A549 (cell line): ENCODE measurements at regions not wholly inside any gene's neighbourhood (a gene's known extent, or its start where the extent isn't known, plus 50 kb on each side); places are given as distances from the start of the nearest gene placed in this dataset.

ENCODE experiments used
- ATAC-seq, 2 experiments: fragments of 200-7000 bp in 1 of 2; fragments of >200 bp in 1 of 2; cut with Nextera tagmentation in 1 of 2; cut with Tn5 transposase in 1 of 2; 3 replicates each; pipeline versions ENCODE4 v1.8.0 to v1.9.1; 2018 to 2020; ENCODE audit warnings: mild to moderate bottlenecking in 1 of 2, moderate library complexity in 1 of 2
- CTCF ChIA-PET: fragments of 300-600 bp; sonication (Branson Sonifier 250); formaldehyde crosslinking; extraction: SDS; loops from one replicate; lab custom pipeline; 2021; ENCODE audit warnings: antibody characterized with exemption, inconsistent platforms; lab: Yijun Ruan, JAX
- POLR2A ChIA-PET: fragments of 350-600 bp; formaldehyde crosslinking; extraction: SDS; loops from one replicate; lab custom pipeline; 2021; ENCODE audit warnings: antibody characterized with exemption, inconsistent platforms; lab: Yijun Ruan, JAX
- DNase-seq, 2 experiments: peaks; one replicate each; pipeline versions ENCODE4 v3.0.0 to v3.0.0-alpha.2; 2011 to 2016; ENCODE audit warnings: low read depth in 1 of 2, low spot score in 1 of 2
- FAIRE-seq: peaks from 2 replicates; lab custom pipeline; 2011; peaks lifted over from hg19 to GRCh38; lab: Jason Lieb, UNC
- H3K27ac ChIP-seq, 2 experiments: fragments of >200 bp; sonication (Bioruptor Twin); formaldehyde crosslinking; 3 replicates each; pipeline ENCODE4 v1.5.1; 2016 to 2017
- H3K4me1 ChIP-seq: fragments of >200 bp; sonication (Bioruptor Twin); formaldehyde crosslinking; 3 replicates; pipeline ENCODE4 v1.6.1; 2016
- H3K4me2 ChIP-seq: fragments of >200 bp; sonication (Bioruptor Twin); formaldehyde crosslinking; 3 replicates; pipeline ENCODE4 v1.6.1; 2016
- H3K4me3 ChIP-seq: fragments of >200 bp; sonication (Bioruptor Twin); formaldehyde crosslinking; 3 replicates; pipeline ENCODE4 v1.5.1; 2016
- H3K9me3 ChIP-seq: fragments of >200 bp; sonication (Bioruptor Twin); formaldehyde crosslinking; 3 replicates; pipeline ENCODE4 v1.6.1; 2016
- BHLHE40 ChIP-seq: IDR thresholded peaks from 2 replicates; pipeline ENCODE4 v1.6.1; 2012; ENCODE audit warnings: low read depth, low read length, inconsistent platforms
- CEBPB ChIP-seq, 2 experiments: fragments of >200 bp in 1 of 2; sonication (Bioruptor Twin) in 1 of 2; formaldehyde crosslinking in 1 of 2; IDR thresholded peaks; 2 replicates each; pipeline ENCODE4 v1.6.1; 2012 to 2016
- CHD2 ChIP-seq: fragments of 150-350 bp; IDR thresholded peaks from 2 replicates; pipeline ENCODE4 v1.6.1; 2014; ENCODE audit warnings: low read length; ENCODE audit not compliant: partially characterized antibody
- CHD4 ChIP-seq: fragments of 200-600 bp; sonication (generic); IDR thresholded peaks from 2 replicates; pipeline ENCODE4 v1.6.1; 2016; ENCODE audit warnings: antibody characterized with exemption, mild to moderate bottlenecking, borderline replicate concordance
- EHF ChIP-seq: fragments of 250-450 bp; sonication (Bioruptor Pico); IDR thresholded peaks from 2 replicates; pipeline ENCODE4 v1.5.0; 2020; ENCODE audit warnings: mild to moderate bottlenecking
- ESRRA ChIP-seq: fragments of 150-350 bp; IDR thresholded peaks from 2 replicates; pipeline ENCODE4 v1.6.1; 2014; ENCODE audit warnings: mild to moderate bottlenecking, low read length, borderline replicate concordance
- GATA3 ChIP-seq: IDR thresholded peaks from 2 replicates; pipeline ENCODE4 v1.6.1; 2012; ENCODE audit warnings: borderline replicate concordance
- HDAC2 ChIP-seq: fragments of 200-600 bp; sonication (generic); IDR thresholded peaks from 2 replicates; pipeline ENCODE4 v1.6.1; 2016
- HOXA7 ChIP-seq: fragments of 250-450 bp; sonication (Bioruptor Pico); IDR thresholded peaks from 2 replicates; pipeline ENCODE4 v1.5.0; 2020; ENCODE audit warnings: mild to moderate bottlenecking, moderate library complexity
- JUN ChIP-seq, 2 experiments: fragments of >200 bp; sonication (Bioruptor Twin); formaldehyde crosslinking; IDR thresholded peaks; 2 replicates in 1 of 2; 3 replicates in 1 of 2; pipeline ENCODE4 v1.6.1; 2016 to 2017
- JUNB ChIP-seq: fragments of >200 bp; sonication (Bioruptor Twin); formaldehyde crosslinking; IDR thresholded peaks from 2 replicates; pipeline ENCODE4 v1.6.1; 2016
- KDM5A ChIP-seq: fragments of 200-600 bp; sonication (generic); IDR thresholded peaks from 2 replicates; pipeline ENCODE4 v1.6.1; 2016; ENCODE audit warnings: antibody characterized with exemption, mild to moderate bottlenecking
- NPAS2 ChIP-seq: fragments of 250-450 bp; sonication (Bioruptor Pico); IDR thresholded peaks from 2 replicates; pipeline ENCODE4 v1.8.0; 2022; ENCODE audit warnings: mild to moderate bottlenecking, moderate library complexity, borderline replicate concordance
- NR3C1 ChIP-seq: fragments of >200 bp; sonication (Bioruptor Twin); formaldehyde crosslinking; IDR thresholded peaks from 3 replicates; pipeline ENCODE4 v1.6.1; 2017
- POLR2A ChIP-seq: IDR thresholded peaks from 2 replicates; pipeline ENCODE4 v1.6.1; 2012; ENCODE audit warnings: mild to moderate bottlenecking, low read length
- POLR2AphosphoS2 ChIP-seq: conservative IDR thresholded peaks from 2 replicates; pipeline ENCODE4 v1.6.1; 2012; ENCODE audit warnings: low read length, improper control_type of control experiment, inconsistent platforms
- RAD21 ChIP-seq, 2 experiments: fragments of >200 bp in 1 of 2; sonication (Bioruptor Twin) in 1 of 2; formaldehyde crosslinking in 1 of 2; IDR thresholded peaks in 1 of 2; conservative IDR thresholded peaks in 1 of 2; 2 replicates in 1 of 2; 3 replicates in 1 of 2; pipeline ENCODE4 v1.6.1; 2012 to 2018; ENCODE audit warnings: inconsistent platforms in 1 of 2
- RARB ChIP-seq: fragments of 250-450 bp; sonication (Bioruptor Pico); IDR thresholded peaks from 2 replicates; pipeline ENCODE4 v1.8.0; 2021; ENCODE audit warnings: mild to moderate bottlenecking, moderate library complexity
- RCOR1 ChIP-seq: fragments of 150-350 bp; IDR thresholded peaks from 2 replicates; pipeline ENCODE4 v1.6.1; 2014; ENCODE audit warnings: antibody characterized with exemption, low read length, low read depth
- SREBF2 ChIP-seq: fragments of 450-650 bp; IDR thresholded peaks from 2 replicates; pipeline ENCODE4 v1.6.1; 2014; ENCODE audit warnings: mild to moderate bottlenecking, moderate library complexity
- ZC3H11A ChIP-seq: fragments of 450-650 bp; IDR thresholded peaks from 2 replicates; pipeline ENCODE4 v1.6.1; 2014; ENCODE audit warnings: antibody characterized with exemption, mild to moderate bottlenecking
- ZFP36 ChIP-seq: fragments of 450-650 bp; IDR thresholded peaks from 2 replicates; pipeline ENCODE4 v1.6.1; 2014; ENCODE audit warnings: borderline replicate concordance; ENCODE audit not compliant: partially characterized antibody
- ZNF302 ChIP-seq: fragments of 250-450 bp; sonication (Bioruptor Pico); IDR thresholded peaks from 2 replicates; pipeline ENCODE4 v1.9.0; 2021; ENCODE audit warnings: inconsistent platforms, mild to moderate bottlenecking, moderate library complexity
- ZSCAN20 ChIP-seq: fragments of 250-450 bp; sonication (Bioruptor Pico); IDR thresholded peaks from 2 replicates; pipeline ENCODE4 v1.8.0; 2022; ENCODE audit warnings: mild to moderate bottlenecking, moderate library complexity
- WGBS: methylation state at CpG from one replicate; pipeline ENCODE4 v1.1.6; 2017; ENCODE audit errors: missing lambda C conversion rate; 5-methylcytosine and 5-hydroxymethylcytosine counted together
- TF ChIP-seq, protein P1 (sequence below): fragments of >200 bp; sonication (Bioruptor Twin); formaldehyde crosslinking; IDR thresholded peaks from 2 replicates; pipeline ENCODE4 v1.6.1; 2016
- TF ChIP-seq, protein P2 (sequence below): fragments of 450-650 bp; IDR thresholded peaks from 2 replicates; pipeline ENCODE4 v1.6.1; 2014; ENCODE audit warnings: antibody characterized with exemption
- TF ChIP-seq, protein P3 (sequence below): IDR thresholded peaks from 2 replicates; pipeline ENCODE4 v1.6.1; 2012
- TF ChIP-seq, protein P4 (sequence below): IDR thresholded peaks from 2 replicates; pipeline ENCODE4 v1.6.1; 2012; ENCODE audit warnings: low read depth, borderline replicate concordance
- TF ChIP-seq, protein P5 (sequence below): fragments of 250-450 bp; sonication (Bioruptor Pico); IDR thresholded peaks from 2 replicates; pipeline ENCODE4 v1.5.0; 2020; ENCODE audit warnings: low read depth, mild to moderate bottlenecking, moderate library complexity
- TF ChIP-seq, protein P6 (sequence below): fragments of 150-350 bp; IDR thresholded peaks from 2 replicates; pipeline ENCODE4 v1.6.1; 2014; ENCODE audit warnings: low read depth, mild to moderate bottlenecking, low read length
- TF ChIP-seq, protein P7 (sequence below): fragments of >200 bp; sonication (Bioruptor Twin); formaldehyde crosslinking; IDR thresholded peaks from 3 replicates; pipeline ENCODE4 v1.6.1; 2016

DNA sequence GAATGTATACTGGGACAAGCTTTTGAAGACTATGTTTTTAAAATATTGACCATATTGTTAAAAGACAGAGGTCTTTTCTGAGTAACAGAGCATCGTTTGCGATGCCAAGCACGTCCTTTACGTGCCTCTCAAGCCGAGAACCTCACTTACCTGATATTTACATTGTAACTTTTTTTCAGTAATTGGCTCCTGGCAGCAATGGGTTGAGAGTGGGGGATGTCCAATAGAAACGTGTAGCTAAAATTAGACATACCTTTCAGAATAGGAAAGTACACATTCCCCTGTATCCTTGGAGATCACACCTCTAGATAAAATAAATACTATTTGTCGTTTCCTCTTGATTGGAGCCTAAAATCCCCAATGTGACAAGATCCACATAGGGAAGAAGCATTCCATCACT lies 222.2 kb upstream of the RGS6 start:
- no peak overlapping the region for H3K27ac ChIP-seq
- no peak overlapping the region for H3K4me2 ChIP-seq
- TF ChIP-seq, protein P1, sequence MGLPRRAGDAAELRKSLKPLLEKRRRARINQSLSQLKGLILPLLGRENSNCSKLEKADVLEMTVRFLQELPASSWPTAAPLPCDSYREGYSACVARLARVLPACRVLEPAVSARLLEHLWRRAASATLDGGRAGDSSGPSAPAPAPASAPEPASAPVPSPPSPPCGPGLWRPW, result no peak
- TF ChIP-seq, protein P2, sequence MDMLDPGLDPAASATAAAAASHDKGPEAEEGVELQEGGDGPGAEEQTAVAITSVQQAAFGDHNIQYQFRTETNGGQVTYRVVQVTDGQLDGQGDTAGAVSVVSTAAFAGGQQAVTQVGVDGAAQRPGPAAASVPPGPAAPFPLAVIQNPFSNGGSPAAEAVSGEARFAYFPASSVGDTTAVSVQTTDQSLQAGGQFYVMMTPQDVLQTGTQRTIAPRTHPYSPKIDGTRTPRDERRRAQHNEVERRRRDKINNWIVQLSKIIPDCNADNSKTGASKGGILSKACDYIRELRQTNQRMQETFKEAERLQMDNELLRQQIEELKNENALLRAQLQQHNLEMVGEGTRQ, result no peak
- no peak for TF ChIP-seq EHF (CRISPR knock-in tag)
- no peak for TF ChIP-seq ZC3H11A
- TF ChIP-seq NPAS2, result no peak
- TF ChIP-seq, protein P3, sequence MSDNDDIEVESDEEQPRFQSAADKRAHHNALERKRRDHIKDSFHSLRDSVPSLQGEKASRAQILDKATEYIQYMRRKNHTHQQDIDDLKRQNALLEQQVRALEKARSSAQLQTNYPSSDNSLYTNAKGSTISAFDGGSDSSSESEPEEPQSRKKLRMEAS, result no peak
- TF ChIP-seq BHLHE40, result no peak
- TF ChIP-seq CHD4, result no peak
- TF ChIP-seq RCOR1, result no peak
- no peak for TF ChIP-seq CHD2
- no peak for TF ChIP-seq ZSCAN20
- TF ChIP-seq HDAC2, result no peak
- TF ChIP-seq ESRRA, result no peak
- TF ChIP-seq SREBF2, result no peak
- no peak for TF ChIP-seq HOXA7
- TF ChIP-seq, protein P4, sequence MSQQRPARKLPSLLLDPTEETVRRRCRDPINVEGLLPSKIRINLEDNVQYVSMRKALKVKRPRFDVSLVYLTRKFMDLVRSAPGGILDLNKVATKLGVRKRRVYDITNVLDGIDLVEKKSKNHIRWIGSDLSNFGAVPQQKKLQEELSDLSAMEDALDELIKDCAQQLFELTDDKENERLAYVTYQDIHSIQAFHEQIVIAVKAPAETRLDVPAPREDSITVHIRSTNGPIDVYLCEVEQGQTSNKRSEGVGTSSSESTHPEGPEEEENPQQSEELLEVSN, result no peak
- no peak for TF ChIP-seq ZFP36
- ChIA-PET CTCF (no interaction called here), POLR2A (no interaction called here)
- FAIRE-seq (no peak), ATAC-seq (no peak), DNase-seq (no peak)
- no peak overlapping the region for H3K4me3 ChIP-seq
- WGBS, result 77% methylated on average over 7 of the region's 7 CpGs
- no peaks in the 10 kb centered on the region for H3K4me1 ChIP-seq
- H3K9me3 ChIP-seq, result no peaks in the 10 kb centered on the region

DNA sequence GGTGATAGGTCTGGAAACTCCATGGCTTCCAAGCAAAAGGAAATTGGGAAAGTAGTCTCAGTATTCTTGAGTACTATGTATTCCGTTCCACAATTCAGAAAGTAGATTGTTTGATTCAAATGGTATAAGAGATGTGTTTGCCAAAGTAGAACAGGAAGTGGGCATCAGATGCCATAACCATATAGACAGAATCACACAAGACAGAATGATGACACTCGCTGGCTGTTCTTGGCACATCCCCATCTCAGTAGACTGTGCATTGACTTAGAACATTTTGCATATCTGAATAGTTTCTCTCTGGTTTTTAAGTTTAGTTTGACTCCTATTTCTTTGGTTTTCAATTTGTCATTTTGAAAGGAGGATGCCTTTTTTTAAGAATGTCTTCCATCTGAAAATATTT lies 221.1 kb upstream of the RGS6 start:
- POLR2A ChIA-PET, result no interaction called here
- TF ChIP-seq ZNF302 (CRISPR knock-in tag), result no peak
- no peak for TF ChIP-seq ZSCAN20
- TF ChIP-seq, protein P5, sequence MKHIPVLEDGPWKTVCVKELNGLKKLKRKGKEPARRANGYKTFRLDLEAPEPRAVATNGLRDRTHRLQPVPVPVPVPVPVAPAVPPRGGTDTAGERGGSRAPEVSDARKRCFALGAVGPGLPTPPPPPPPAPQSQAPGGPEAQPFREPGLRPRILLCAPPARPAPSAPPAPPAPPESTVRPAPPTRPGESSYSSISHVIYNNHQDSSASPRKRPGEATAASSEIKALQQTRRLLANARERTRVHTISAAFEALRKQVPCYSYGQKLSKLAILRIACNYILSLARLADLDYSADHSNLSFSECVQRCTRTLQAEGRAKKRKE, result no peak
- TF ChIP-seq BHLHE40, result no peak
- no peak for TF ChIP-seq RAD21 (conservative IDR thresholded peaks at IDR 0.05 in 1 of 2, IDR thresholded peaks at IDR 0.05 in 1 of 2)
- TF ChIP-seq NR3C1, result no peak
- TF ChIP-seq POLR2A, result no peak
- TF ChIP-seq CEBPB (IDR thresholded peaks at IDR 0.05), result no peak
- no peak for TF ChIP-seq POLR2AphosphoS2
- TF ChIP-seq, protein P6, sequence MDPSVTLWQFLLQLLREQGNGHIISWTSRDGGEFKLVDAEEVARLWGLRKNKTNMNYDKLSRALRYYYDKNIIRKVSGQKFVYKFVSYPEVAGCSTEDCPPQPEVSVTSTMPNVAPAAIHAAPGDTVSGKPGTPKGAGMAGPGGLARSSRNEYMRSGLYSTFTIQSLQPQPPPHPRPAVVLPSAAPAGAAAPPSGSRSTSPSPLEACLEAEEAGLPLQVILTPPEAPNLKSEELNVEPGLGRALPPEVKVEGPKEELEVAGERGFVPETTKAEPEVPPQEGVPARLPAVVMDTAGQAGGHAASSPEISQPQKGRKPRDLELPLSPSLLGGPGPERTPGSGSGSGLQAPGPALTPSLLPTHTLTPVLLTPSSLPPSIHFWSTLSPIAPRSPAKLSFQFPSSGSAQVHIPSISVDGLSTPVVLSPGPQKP, result no peak
- TF ChIP-seq GATA3, result no peak
- TF ChIP-seq, protein P1, result no peak
- TF ChIP-seq, protein P7, sequence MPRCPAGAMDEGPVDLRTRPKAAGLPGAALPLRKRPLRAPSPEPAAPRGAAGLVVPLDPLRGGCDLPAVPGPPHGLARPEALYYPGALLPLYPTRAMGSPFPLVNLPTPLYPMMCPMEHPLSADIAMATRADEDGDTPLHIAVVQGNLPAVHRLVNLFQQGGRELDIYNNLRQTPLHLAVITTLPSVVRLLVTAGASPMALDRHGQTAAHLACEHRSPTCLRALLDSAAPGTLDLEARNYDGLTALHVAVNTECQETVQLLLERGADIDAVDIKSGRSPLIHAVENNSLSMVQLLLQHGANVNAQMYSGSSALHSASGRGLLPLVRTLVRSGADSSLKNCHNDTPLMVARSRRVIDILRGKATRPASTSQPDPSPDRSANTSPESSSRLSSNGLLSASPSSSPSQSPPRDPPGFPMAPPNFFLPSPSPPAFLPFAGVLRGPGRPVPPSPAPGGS, result no peak
- TF ChIP-seq ZFP36, result no peak
- TF ChIP-seq ZC3H11A, result no peak
- TF ChIP-seq KDM5A, result no peak
- TF ChIP-seq JUN (IDR thresholded peaks at IDR 0.05), result no peak
- TF ChIP-seq RARB, result no peak
- TF ChIP-seq JUNB, result no peak
- CTCF ChIA-PET, result interaction anchor here (1.3 kb wide), 1 partner anchor 36 kb away, joined by 4 read pairs; no protein-coding TSS in a partner anchor
- Histone ChIP-seq H3K27ac (no peak overlapping the region), H3K9me3 (no peaks in the 10 kb centered on the region), H3K4me2 (no peak overlapping the region), H3K4me3 (no peak overlapping the region), H3K4me1 (no peaks in the 10 kb centered on the region)
- DNase-seq (no peak), ATAC-seq (no peak), FAIRE-seq (no peak)
- 80% methylated on average over 2 of the region's 2 CpGs for WGBS
